OCI-LY7 (cell line): ENCODE measurements at regions not wholly inside any gene's neighbourhood (a gene's known extent, or its start where the extent isn't known, plus 50 kb on each side); places are given as distances from the start of the nearest gene placed in this dataset.

Experiments used
- EZH2phosphoT487 ChIP-seq: fragments of 200-600 bp; sonication (generic); IDR thresholded peaks from 2 replicates; pipeline ENCODE4 v1.6.1; 2018; ENCODE audit warnings: low read depth, borderline replicate concordance, mild to moderate bottlenecking, mixed run types, antibody characterized with exemption, low read length, moderate library complexity, mixed read lengths
- TF ChIP-seq, protein P1 (sequence below): fragments of 200-600 bp; sonication (generic); conservative IDR thresholded peaks from 2 replicates; pipeline ENCODE4 v1.5.1; 2014; ENCODE audit warnings: mild to moderate bottlenecking, antibody characterized with exemption, low read length, moderate library complexity, mixed read lengths

DNA sequence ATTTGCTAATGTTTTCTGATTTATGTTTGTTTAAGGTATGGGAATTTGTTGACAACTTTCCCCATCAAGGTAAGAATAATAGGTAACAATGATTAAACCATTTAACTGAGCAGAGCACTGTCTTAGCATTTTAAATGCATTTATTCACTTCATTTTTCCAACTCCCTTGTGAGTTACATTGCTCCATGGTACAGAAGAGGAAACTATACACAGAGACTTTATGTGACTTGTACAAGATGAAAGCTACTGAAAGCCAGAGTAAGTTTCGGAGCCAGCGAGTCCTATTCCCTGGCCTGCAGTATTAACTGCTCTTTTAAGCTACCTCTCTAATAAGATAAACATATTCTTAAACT lies 708.8 kb downstream of the HDGFL1 start:
- TF ChIP-seq, protein P1, sequence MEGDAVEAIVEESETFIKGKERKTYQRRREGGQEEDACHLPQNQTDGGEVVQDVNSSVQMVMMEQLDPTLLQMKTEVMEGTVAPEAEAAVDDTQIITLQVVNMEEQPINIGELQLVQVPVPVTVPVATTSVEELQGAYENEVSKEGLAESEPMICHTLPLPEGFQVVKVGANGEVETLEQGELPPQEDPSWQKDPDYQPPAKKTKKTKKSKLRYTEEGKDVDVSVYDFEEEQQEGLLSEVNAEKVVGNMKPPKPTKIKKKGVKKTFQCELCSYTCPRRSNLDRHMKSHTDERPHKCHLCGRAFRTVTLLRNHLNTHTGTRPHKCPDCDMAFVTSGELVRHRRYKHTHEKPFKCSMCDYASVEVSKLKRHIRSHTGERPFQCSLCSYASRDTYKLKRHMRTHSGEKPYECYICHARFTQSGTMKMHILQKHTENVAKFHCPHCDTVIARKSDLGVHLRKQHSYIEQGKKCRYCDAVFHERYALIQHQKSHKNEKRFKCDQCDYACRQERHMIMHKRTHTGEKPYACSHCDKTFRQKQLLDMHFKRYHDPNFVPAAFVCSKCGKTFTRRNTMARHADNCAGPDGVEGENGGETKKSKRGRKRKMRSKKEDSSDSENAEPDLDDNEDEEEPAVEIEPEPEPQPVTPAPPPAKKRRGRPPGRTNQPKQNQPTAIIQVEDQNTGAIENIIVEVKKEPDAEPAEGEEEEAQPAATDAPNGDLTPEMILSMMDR: no peak
- no peak for TF ChIP-seq EZH2phosphoT487
